ENCODE measurements at regions not wholly inside any gene's neighbourhood (a gene's known extent, or its start where the extent isn't known, plus 50 kb on each side); places are given as distances from the start of the nearest gene placed in this dataset.

DNA sequence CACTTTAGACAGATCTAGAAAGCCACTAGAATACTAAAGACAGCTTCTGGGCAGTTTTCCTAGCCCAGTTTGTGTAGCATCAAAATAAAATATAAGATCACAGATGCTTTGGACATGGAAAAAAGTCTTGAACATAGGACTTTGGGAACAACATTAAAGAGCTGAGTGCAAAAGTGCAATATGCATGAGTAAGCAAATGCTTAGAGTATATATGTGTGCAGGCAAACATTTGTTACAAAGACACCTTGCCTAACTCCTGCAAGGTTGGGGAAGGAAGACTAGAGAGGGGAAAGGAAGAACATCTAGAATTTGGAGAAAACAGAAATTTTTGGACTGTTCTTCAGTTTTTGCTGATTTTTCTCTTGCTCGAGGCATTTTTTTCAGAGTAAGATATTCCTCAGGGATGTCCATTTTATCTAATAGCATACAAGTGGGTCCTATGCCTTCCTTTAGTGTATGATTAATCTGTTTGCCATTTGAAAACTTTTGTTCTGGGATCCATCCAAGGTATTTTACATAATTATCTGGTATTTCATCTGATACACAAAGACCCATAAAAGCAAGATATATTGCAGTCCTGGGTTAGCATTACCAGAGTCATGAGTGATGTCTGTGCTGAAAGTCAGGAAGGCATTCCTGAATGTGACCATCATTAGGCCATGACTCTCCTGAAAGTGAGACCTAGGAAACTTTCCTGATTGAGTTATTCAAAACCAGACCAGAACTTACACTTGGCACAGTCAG, 142.0 kb upstream of the RGMB start:
- TF ChIP-seq EZH2 (IDR thresholded peaks at IDR 0.05; ENCODE audit: borderline replicate concordance, low read length): no peak
- TF ChIP-seq, protein P1, sequence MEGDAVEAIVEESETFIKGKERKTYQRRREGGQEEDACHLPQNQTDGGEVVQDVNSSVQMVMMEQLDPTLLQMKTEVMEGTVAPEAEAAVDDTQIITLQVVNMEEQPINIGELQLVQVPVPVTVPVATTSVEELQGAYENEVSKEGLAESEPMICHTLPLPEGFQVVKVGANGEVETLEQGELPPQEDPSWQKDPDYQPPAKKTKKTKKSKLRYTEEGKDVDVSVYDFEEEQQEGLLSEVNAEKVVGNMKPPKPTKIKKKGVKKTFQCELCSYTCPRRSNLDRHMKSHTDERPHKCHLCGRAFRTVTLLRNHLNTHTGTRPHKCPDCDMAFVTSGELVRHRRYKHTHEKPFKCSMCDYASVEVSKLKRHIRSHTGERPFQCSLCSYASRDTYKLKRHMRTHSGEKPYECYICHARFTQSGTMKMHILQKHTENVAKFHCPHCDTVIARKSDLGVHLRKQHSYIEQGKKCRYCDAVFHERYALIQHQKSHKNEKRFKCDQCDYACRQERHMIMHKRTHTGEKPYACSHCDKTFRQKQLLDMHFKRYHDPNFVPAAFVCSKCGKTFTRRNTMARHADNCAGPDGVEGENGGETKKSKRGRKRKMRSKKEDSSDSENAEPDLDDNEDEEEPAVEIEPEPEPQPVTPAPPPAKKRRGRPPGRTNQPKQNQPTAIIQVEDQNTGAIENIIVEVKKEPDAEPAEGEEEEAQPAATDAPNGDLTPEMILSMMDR (IDR thresholded peaks at IDR 0.05; ENCODE audit: low read length): no peak

Data from OCI-LY1 (cell line).